Superior temporal gyrus (tissue), 1 donor: ENCODE measurements at regions not wholly inside any gene's neighbourhood (a gene's known extent, or its start where the extent isn't known, plus 50 kb on each side); places are given as distances from the start of the nearest gene placed in this dataset.

ENCODE experiments used
- DNase-seq: peaks from one replicate; pipeline ENCODE4 v3.0.0-alpha.2; 2016; ENCODE audit errors: extremely low spot score

- DNase-seq, result no peak
Measured at GRCh38 chr3:177512945-177513814, 315.9 kb upstream of the TBL1XR1 start.

DNA sequence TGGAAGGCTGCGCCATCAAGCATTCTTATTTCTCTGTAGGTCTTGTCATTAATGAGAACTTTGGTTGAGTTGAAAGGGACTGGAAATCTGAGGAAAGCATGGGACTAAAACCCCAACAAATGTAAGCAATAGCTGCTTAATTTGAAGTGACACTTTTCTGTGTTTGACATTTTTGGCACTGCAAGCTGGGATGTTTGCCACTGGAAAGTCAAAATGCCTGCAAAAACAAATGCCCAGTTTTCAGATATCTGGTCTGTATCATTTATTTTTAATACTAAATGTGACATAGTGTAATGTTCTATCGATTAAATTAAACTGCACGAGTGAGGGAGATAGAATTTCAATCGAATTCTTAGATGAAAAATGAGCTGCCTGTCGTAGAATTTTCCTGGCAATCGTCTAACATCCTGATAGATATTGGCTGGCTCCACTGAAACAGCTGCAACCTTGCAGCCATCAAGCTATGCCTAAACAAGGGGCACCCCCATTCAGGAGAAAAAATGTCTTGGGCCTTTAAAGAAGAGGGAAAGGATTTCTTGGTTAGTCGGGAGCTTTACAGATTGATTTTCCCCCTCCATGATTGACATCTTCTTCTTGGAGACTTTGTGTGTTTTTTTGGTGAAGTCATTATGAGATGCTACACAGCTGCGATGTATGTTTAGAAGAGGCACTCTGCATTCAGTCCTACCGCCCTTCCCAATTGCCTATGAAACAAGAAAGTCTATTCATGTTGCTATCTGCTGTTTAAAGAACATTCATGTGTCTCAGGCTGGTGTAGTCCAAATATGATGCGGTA is 316.7 kb upstream of the TBL1XR1 start:
- peak; percentile 72 for DNase-seq

DNA sequence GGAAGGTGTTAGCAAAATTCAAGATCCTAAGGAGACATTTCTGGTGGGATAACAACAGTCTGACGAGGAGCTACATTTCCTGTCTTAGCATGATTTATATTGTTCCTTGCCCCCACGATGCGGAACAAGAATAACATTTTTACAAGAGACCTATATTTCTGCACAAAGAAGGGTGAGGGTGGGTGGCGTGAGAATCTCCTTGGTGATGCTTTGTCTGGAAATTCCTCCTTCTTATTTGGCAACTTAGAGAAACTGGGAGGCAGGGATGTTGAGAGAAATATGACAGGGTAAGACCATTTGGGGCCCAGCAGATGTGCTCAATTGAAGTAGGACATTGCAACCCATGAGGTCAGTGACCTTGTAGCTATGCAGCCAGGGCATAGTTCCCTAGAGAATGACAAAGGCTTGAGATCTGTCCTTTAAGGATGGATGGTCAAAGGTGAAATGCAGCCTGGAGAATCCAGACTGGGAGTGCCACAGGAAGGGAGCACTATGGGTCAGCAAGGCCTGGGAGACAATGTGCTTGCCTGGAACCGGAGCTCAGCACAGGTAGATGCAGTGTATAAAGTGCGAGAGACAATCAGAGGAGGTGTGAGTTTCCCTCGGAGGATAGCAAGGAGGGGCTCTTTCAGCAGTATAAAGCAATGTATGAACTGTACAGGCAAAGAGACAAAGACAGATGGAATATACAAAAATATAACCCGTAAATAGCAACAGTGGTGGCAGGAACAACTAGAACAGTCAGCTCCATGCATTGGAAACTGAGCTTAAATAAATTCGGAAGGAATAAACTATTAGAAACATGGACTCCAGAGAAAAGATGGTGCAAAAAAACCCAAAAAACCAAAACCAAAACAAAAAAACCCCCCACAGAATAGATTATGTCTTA is 317.6 kb upstream of the TBL1XR1 start:
- DNase-seq, result peak; percentile 55

GRCh38 chr3:177515786-177516157 is 318.5 kb upstream of the TBL1XR1 start:
- DNase-seq, result no peak

DNA sequence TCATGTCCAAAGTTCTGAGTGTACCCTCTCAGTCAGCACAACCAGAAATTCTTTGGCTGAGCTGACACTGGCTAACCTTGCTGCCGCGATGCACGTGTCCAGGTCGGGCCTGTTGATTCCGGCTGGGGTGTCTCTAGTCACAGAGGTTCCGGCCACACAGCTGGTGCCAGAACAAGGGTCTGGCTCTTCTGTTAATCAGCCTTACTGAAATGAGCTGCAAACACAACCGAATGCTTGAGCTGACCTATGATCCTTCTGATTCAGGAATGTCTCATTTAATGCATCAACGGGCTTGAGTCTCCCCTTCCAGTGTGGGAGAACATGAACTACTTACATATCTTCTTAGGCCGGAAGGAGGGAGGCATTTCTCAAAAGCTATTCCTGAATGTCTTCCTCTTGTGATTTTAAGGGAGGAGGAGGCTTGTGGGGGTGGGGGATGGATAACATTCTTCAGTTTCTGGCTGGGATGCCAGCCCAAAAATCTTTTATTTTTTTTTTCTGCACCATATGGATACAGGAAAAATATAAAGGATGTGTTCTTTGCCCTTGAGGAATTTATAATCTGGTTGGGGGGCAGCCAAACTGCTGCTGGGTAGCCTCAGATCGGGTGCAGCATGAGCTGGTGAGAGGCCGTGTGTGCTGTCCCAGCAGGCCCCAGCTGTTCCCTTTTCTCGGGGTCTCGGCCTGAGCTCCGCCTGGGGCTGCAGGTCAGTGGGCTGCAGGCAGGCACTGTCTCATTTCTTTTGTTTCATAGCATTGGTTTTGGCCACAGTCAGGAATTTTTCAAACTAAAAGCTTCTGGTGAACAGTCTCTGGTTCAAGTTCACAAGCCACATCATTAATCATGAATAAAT is 319.1 kb upstream of the TBL1XR1 start:
- peak; percentile 63 for DNase-seq

DNA sequence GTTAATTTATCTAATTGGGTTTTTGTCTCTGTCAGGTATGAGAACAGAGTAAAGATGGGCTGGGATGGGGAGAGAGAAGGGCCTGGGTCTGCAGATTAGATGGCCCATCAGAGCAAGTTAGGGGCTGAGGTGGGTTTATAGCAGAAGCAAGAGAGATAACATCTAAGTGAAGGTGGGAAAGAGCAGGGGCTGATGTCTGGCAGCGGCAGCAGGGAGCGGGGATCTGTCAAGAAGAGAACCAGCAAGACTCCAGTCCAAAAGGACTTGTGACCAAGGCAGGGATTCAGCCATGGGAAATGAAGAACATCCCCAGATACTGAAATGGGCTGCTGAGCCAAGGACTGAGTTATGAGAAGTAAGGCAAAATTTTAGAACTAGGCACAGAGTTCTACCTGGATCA is 320.6 kb upstream of the TBL1XR1 start:
- DNase-seq, result no peak

DNA sequence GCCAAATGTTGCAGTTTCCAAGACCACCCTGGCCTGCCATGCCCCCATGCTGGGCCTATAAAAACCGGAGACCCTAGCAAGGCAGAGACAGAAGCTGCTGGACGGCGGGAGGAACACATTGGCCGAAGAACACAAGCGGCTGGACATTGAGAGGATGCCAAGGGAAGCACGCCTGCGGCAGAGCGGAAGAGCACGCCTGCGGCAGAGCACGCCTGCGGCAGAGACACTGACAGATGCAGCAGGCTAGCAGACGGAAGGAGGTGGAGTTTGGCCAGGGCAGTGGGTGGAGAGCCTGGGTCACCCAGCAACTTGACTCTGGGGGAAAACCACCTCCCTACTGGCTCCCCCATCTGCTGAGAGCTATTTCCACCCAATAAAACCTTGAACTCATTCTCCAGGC is 322.3 kb upstream of the TBL1XR1 start:
- DNase-seq, result no peak

- no peak for DNase-seq
Measured at GRCh38 chr3:177521305-177521704, 324.0 kb upstream of the TBL1XR1 start.

DNA sequence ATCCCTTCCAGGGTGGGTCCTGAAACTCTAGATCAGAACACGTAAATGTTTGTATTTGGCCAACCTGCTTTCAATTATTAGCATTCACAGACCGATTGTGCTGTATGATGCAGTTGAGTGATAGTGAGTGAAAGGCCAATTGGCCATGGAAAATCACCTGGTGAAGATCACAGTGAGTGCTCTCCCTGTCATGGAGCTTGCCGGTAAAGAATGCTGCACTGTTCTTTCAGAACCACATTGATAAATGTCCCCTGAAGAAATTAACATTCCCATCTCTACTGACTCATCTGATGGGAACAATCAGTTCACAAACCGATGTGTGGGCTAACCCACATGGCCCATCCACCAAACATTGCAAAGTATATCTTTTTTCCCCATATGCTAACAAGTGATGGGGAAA is 324.8 kb upstream of the TBL1XR1 start:
- DNase-seq, result no peak

DNA sequence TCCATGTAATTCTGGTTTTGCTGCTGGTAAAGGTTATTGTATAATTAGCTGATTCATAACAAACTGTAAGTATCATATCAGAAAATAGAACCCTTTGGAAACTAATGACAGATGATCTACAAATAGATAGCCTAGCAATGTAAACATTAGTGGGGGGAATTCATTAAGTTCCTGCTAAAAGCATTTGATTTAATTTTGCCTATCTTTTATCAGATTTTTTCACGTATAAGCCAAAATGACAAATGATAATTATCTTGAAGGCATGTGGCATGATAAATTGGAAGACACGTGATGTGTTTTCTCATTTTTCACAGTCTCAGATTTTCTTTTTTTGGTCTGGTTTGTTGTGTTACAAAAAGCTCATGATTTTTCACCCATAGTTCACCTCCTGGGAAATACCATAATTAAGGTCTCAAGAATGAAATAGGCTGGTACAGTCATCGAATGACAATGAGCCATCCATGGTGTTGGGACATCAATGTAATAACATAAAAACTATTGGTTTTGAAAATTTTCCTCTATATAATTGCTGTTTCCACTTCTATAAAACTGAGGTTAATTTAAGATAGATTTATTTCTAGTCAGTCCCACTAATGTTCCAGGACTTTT is 325.9 kb upstream of the TBL1XR1 start:
- no peak for DNase-seq

- no peak for DNase-seq
Measured at GRCh38 chr3:177523872-177524438, 326.7 kb upstream of the TBL1XR1 start.

DNA sequence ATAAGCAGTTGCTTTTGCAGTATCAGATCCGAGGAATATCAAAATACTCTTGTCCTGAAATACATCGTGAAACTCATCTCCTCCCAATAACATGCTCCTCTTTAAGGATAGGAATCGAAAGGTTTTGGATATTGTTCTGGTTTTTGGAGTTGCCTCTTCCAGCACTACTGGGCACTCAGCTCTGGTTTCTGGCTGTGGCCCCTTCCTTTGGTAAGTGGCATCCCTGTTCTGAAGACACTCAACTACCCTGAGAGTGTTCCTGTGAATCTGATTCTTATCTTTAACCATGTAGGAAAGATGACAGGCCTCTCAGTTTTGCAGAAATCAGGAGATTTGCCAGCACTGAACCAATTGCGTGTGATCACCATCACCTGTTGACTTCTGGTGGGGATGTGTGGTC is 327.5 kb upstream of the TBL1XR1 start:
- DNase-seq, result no peak

GRCh38 chr3:177525414-177525813 is 328.1 kb upstream of the TBL1XR1 start:
- no peak for DNase-seq

DNA sequence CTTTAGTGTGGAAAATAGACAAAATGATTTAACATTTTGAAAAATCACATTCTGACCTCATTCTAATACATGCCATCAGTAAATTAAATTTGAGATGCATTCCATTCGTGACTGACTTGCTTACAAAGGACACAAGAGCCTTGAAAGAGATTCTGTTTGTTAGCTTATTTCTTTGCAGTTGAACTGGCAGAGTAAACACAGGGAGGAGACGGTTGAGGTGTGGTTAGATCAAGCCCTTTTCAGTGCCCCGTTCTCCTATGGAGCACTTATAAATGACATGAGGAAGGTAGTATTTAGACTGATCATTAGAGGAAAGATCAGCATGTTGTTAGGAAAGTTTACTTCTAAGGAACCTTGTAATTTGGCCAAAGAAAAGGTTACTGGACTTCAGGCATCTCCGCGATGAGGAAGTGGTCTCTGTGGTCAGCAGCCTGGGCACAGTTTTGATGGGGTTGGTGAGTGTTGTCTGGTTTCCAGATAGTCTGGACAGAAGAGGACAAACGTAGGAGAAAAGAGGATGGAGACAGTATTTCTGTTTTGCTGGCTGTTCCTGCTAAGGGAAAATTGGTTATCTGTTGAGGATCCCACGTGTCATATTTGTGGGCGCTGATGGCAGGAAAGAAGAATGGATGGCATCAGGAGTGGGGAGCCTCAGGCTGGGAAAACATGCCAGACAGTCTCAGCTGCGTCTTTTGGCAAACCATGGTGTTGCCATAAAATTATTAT is 328.9 kb upstream of the TBL1XR1 start:
- no peak for DNase-seq

GRCh38 chr3:177527182-177527581 is 329.9 kb upstream of the TBL1XR1 start:
- DNase-seq, result no peak

DNA sequence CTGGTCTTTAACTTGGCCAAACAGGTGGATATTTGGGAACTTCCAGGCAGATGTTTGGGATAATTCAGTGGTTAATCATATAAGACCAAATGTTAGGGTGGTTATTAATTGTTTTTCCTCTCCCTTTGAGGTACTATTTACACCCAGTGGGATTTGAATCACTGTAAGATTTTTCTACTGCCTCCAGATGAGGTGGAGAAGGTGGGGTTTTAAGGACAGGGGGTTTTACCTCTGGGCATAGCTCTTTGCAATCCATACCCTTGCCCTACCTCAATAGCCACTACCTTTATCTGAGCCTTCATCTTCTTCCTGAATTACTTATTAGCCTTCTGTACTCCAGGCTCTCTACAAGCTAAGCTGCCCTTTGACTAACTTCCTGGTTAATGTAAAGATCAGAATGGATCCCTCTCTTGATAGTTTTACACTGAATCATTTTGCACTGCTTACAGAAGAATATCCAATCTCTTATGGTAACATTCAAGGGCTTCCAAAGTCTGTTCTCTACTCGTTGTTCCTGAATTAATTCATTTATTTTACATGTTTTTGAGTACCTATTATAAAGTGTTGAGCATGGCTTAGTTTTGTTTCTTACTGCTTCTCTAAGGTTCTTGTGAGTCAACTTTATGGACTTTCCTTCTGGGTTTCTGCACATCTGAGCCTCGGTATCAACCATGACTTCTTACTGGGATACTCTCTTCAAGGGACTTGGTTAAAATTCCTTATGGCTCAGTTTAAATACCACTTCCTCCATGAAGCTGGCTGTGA is 331.2 kb upstream of the TBL1XR1 start:
- DNase-seq, result no peak

DNA sequence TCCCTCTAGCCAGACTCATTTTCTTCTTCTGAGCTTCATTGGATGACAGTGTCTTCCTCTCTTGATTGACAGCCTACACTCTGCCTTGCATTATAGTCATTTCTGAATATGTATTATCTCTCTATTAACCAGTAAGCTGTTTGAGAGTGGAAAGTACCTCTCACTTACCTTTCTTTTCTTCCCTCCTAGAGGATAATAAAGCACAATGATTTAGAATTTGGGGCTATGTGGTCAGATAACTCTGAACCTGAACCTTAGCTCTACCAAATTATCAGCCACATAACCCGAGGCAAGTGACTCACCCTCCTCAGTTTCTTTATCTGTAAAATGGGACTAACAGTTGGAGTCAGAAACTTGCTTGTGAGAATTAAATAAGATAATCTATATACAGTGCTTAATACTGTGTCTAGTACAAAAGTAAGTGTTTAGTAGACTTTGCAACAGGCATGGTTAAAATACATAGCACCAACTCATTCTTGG is 331.8 kb upstream of the TBL1XR1 start:
- DNase-seq, result no peak

GRCh38 chr3:177529716-177530335 is 332.5 kb upstream of the TBL1XR1 start:
- no peak for DNase-seq
